Ishikawa (cell line): ENCODE measurements at regions not wholly inside any gene's neighbourhood (a gene's known extent, or its start where the extent isn't known, plus 50 kb on each side); places are given as distances from the start of the nearest gene placed in this dataset.

ENCODE experiments used
- RAD21 ChIP-seq: IDR thresholded peaks from 2 replicates; pipeline ENCODE4 v1.6.1; 2012; ENCODE audit warnings: low read depth
- YY1 ChIP-seq: IDR thresholded peaks from 2 replicates; pipeline ENCODE4 v1.6.1; 2012; ENCODE audit warnings: low read depth

- no peak for TF ChIP-seq YY1
- peak; percentile 48 for TF ChIP-seq RAD21
Observed at GRCh38 chr3:177282119-177282655, 84.9 kb upstream of the TBL1XR1 start.
